NCI-H2171 (cell line): ENCODE measurements at regions not wholly inside any gene's neighbourhood (a gene's known extent, or its start where the extent isn't known, plus 50 kb on each side); places are given as distances from the start of the nearest gene placed in this dataset.
"Not testable (repeated sequence)": the region's sequence is repeated elsewhere in the genome, so short reads cannot be mapped to it uniquely, and the experiment has no call there.

Experiments used
- DNase-seq: peaks from one replicate; lab custom pipeline; 2025; lab: John Stamatoyannopoulos, UW

DNA sequence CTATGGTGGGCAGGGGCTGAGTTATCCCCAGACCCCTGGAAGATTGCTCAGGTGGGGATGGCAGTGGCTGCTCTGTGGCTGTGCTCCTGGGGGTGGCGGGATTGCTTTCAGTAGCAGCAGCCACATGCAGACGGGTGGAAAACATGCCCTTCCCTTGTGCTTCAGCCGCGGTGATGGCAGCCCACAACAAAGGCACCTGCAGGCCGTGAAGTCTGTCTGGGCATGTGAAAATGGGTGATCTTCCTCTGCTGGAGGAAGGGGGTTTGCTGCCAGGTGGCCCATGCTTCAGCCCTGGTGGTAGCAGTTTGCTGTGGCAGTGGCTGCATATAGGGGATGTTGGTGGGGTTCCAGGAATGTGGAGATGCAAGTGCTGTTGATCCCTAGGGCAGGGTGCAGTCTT is 326.2 kb upstream of the RGS6 start:
- no peak for DNase-seq

DNA sequence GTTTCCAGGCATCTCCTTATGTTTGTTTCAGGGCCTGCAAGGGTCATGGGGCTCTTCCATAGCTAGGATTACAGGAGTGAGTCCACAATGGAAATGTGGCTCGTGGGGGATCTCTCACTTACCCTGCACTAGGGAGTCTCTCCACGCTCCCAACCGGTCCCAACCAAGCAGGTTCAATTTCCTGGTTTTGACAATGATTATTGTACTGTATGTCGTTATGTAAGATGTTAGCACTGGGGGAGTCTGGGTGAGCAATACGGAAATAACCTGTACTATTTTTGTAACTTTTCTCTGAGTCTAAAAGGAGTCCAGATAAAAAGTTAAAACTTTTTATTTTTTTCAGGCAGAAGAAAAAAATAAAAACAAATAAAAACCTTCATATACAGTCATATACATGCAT is 325.7 kb upstream of the RGS6 start:
- DNase-seq = no peak

DNA sequence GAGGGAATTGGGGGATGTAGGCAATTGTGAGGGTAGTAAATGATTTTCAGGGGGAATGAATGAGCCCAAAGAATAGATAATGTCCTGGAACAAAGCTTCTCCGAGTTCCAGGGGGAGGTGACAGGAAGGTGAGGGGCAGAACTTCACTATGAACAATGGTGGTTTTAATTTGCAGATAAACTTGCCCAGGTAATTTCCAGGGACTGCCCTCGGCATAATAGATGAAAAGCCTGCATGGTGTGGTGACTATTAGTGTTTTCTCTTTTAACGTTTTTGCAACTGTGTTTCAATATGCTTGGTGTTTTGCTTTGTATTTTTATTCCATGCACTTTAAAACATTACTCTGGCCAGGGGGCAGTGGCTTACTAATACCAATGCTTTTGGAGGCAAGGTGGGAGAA is 325.2 kb upstream of the RGS6 start:
- DNase-seq = no peak

DNA sequence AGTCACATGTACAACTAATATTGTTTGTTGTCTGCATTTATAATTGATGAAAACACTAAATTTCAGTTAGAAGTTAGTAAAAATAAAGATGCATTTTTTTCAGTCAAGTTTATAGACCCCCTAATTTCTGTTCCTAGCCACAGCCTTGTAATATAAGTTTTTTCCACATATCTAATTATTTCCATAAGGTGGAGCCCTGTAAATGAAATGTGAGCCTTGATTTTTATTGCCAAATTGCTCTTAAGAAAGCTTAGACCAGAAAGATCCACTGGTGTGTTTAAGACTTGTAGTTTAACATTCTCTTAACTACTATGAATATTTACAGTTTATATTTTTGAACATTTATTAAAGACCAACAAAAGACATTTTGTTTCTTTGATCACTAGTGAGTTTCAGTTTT is 322.1 kb upstream of the RGS6 start:
- no peak for DNase-seq

DNA sequence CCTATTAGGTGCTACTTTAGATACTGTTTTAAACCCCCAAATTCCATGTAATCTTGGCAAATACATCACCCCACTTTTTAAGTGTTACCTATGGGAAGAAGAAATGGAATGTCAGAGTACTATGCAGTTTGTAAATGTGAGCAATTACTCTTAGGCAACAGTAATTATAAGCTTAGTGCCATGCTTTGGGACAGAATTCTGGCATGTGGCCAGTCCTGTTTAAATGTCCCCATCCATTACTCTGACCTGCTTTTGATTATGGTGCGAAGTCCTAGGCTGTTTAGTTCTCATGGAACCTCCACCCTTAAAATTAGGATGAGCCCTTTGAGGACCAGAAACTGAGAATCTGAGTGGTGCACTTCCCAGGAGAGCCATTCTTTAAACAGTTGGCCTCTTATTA is 321.4 kb upstream of the RGS6 start:
- DNase-seq = no peak

DNA sequence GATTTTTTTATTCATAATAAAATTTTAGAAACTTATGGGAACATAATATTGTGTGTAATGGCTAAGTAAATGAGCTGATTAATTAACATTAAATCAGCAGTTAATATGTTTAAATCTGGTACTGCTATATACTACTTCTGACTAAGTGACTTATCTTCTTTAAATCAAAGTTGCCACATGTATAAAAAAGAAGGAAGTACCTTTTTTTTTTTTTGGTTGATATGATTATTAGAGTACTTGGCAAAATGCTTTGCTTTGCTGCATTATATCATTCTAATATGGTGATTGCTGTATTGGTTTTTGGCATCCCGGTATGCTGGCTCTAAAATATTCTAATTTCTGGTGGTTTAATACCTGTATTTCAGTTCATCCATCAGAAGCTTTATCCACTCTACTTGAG is 319.1 kb upstream of the RGS6 start:
- DNase-seq = no peak

DNA sequence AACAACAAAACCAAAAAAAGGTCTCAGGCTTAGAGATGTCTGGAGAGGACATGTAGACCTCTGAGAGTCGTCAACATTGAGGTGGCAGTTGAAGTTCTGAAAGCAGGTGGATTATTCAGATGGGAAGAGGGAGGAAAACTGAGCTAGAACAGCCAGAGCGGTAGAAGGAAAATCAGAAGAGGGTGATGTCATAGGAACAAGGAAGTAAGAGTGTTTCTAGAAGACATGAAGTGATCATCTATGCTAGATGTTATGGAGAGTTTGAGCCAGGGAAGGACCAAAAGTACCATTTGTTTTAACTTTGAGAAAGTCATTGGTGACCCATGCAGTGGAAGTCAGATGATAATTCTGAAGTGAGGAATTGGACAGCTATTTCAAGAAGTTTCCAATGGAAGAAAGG is 316.2 kb upstream of the RGS6 start:
- DNase-seq = no peak

DNA sequence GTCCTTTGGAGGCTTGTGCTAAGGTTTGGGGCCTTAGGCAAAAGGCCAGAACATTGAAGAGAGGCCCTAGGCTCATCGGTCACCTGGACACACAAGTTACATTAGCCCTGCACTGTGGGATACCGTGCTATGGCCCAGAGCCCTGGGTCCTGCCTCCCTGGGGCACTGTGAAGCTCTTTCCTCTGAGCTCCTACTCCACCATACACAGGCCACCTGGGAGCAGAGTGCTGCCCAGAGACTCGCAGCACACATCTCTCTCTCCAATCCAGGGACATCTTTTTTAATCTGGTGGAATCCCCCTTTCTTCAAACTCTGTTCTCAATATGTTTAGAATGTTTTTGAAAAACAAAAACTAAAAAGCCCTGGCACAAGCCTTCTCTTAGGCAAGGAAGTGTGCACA is 314.2 kb upstream of the RGS6 start:
- no peak for DNase-seq

DNA sequence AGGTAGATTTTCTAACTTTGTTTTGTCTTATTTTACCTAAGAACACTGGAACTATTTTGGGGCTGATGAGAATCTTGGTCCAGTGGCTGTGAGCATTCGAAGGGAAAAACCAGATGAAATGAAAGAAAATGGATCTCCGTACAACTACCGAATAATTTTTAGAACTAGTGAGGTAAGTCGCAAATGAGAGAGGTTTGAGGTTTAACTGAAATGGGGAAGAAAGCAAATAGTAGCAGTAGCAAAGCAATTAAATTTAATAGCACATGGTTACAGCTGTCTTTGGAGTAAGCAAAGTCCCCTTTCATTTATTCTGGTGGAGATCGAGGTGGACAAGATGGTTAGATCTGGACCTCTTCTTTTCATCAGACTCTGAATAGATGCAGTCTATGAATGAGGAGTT is 313.5 kb upstream of the RGS6 start:
- no peak for DNase-seq

DNA sequence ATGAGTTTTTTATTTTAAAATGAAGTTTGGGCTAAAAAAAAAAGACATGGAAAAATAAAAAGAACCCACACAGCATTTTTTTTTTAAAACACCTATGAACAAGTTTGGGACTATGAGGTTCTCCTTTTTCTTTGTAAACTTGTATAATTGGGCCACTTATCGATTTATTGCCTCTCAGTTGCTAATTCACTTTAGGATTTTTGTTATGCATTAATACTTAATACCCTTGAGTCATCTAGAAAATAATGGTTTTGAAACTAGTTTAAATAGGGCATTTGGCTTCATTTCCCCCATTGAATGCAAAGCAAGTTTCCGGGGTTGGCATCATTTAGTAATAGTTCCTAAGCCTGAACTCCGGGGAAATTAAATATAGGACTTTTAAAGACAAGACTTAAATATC is 312.8 kb upstream of the RGS6 start:
- DNase-seq = no peak

DNA sequence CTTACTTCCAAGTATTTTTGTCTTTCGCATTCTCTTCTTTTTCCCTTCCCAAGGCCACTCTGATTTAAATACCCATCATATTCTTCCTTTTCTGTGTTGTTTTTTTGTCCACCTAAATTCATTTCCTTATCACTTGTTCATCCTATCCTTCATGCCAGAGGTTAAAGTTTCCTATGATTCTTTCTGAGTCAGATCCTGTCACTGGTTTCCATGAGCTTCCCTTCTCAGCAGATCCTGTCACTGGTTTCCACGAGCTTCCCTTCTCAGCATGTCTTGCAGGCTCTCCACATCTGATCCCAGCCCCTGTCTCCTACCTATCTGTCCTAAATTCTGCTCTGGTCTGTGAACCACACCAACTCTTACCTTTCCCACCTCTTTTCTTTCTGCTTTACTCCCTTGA is 311.8 kb upstream of the RGS6 start:
- DNase-seq = no peak

DNA sequence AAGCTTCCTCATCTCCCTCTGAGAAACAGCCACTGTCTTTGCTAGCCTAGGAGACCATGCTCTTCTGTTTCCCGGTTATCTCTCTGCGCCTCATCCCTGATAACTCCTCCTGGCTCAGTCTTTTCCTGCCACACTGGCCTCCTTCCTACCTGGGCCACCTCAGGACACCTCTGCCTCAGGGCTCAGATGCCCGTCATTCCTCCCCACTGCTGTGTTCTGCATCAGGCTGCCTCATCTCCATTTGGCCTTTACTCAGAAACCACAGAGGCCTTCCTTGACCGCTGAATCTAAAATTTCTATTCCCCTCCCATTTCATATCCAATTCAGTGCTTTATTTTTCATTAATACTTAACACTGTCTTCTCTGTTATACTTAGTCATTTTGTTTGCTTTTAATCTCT is 311.0 kb upstream of the RGS6 start:
- DNase-seq = no peak

DNA sequence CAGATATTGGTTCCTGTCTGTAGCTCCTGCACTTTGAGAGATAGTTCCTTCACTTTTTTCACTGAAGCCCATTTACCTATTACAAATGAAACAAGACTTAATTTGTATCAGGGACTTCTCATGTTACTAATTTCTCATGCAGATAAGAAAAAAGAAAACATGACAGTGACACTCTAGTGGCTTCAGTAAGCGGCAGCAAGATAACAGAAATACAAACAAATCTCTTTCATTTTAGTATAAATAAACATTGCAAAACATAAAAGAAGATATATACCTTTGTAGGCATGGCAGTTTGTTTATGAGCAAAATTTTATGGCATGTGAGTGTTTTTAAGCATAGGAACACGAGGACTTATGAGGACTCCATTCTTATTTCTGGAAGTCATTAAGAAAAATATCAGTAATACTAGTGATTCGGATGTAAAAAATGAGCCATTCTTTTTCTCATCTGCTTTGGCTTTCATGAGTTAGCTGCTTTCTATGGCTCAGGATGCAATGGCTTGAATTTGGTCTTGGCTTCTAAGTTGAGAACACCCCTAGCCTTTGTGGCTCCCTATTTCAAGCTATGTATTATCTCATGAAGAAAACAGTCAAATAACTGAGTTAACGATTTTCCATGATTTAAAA is 310.1 kb upstream of the RGS6 start:
- DNase-seq = no peak

DNA sequence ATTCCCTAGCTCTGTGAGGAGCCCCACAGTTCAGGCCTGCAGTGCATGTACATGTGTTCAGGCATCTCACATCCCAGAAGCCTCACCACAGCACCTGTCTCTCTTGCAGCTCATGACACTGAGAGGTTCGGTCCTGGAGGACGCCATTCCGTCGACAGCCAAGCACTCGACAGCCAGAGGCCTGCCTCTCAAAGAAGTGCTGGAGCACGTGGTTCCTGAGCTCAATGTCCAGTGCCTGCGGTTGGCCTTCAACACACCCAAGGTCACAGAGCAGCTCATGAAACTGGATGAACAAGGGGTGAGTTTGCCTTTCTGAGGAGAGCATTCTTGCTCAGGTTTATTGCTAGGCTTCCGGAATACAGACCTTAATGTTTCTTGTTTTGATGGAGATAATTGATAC is 308.3 kb upstream of the RGS6 start:
- no peak for DNase-seq

DNA sequence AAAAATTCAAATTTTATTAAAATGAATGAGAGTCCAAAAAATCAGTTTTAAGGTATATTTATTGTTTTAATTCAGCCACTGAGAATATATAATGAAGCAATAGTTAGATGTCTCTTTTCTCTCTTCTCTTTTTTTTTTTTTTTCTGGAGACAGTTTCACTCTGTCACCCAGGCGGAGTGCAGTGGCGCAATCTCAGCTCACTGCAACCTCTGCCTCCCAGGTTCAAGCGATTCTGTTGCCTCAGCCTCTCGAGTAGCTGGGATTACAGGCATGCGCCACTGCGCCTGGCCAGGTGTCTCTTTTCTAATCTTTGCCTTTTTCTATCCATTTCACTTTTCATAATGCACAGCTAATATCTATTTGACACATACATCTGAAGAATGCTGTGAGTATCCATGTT is 307.1 kb upstream of the RGS6 start:
- no peak for DNase-seq

DNA sequence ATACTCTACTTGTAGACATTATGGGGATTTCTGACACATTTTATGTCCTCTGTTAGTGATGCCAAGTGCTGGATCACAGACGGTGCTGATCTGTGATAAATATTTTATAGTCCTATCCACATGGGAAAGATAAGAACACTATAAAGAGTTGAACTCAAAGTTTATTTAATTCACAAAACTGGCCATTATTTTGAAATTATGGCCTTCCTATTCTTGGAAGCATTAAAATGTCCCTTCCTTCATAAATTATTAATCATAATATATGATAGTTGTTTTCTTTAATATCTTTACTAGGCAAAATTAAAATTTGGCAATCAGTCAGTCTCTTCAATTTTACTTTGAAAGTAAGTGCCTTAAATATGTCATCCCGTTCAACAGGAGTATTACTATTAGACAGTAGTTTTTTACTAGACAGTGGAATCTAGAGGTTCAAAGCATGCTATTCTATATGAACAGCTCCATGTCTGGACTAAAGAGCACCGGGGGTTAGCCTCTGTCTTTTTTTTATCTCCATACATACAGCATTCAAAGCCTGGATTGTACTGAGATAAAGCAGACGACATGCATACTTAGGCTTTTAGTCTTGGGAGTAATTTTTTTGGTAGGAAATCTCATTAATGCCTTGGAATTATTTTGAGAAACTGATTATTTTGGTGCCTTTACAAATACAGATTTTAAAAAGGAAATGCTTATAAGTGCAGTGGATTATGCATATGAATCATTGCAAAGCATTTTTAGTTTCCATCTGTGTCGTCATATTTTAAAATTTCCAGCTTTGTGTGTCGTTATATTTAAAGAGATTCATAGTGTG is 306.1 kb upstream of the RGS6 start:
- DNase-seq = no peak

DNA sequence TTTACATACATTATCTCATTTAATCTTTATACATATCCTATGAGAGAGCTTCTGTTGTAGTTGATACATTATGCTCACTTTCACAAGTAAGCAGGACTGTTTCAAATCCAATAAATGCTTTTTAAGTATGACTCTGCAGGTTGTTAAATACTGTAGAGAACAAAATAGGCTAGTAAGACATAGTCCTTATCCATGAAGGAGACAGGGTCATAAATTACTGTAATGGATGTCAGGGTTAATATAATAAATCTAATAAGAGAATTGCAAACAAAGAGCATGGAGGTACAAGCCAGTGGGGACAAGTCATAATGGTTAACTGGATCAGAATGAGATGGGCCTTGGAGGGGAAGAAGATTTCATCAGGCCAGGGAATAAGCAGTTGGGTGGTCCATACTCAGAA is 303.8 kb upstream of the RGS6 start:
- no peak for DNase-seq

DNA sequence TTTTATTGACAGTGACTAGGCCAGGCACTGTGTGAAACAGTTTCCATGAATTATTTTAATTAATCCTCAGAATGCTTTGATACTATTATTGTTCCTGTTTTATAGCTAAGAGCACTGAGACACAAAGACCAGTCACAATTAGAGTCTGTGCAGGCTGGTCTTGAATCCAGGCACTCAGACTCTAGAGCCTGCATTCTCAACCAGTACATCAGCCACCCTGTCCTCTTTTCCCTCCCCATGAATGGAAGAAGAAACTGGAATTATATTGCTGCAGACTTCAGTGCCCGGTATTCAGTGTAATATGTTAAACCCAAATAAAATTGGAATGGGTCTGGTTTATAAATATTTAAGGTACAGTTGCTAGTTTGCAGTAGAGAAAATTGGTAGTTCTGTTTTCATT is 303.0 kb upstream of the RGS6 start:
- DNase-seq = no peak

DNA sequence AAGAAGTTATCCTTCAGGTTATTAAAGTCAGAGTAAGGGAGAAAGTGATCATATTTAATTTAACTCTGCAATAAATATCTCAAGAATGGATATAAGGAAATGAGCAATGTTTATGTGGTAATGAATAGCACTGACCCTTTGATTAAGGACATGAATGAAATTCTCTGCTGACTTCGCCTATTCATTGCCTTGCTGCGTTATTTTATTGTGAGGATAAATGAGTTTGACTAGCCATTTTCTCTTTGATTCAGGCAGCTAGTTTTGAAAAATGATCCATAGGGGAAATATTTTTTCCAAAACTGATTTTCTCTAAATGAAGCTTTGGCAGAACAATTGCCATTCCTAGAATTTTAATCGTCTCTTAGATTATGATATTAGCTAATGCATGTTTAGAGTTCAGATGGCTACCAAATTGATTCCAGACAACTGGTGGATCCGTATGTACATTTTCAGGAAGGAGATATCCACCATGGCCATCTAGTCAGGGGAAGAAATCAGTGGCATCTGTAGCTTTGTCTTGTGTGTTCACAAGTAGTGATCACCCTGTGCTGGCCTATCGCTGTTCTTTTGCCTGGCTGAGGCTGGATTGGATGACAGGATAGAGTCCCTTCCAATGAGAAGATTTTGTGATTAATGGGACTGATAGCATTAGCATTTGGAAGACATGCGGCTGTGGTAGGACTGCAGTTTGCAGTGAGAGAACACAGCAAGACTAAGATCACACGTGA is 302.3 kb upstream of the RGS6 start:
- no peak for DNase-seq

DNA sequence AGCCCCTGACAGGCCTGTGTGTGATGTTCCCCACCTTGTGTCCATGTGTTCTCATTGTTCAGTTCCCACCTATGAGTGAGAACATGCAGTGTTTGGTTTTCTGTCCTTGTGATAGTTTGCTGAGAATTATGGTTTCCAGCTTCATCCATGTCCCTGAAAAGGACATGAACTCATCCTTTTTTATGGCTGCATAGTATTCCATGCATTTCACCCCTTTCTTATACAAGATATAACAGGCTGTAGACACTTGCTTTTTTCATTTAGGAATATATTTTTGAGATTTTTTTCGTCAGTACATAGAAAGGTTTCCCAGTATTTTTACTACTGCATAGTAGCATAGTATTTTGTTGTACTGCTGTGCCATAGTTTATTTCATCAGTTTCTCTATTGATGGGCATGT is 301.2 kb upstream of the RGS6 start:
- DNase-seq = not testable (repeated sequence)

DNA sequence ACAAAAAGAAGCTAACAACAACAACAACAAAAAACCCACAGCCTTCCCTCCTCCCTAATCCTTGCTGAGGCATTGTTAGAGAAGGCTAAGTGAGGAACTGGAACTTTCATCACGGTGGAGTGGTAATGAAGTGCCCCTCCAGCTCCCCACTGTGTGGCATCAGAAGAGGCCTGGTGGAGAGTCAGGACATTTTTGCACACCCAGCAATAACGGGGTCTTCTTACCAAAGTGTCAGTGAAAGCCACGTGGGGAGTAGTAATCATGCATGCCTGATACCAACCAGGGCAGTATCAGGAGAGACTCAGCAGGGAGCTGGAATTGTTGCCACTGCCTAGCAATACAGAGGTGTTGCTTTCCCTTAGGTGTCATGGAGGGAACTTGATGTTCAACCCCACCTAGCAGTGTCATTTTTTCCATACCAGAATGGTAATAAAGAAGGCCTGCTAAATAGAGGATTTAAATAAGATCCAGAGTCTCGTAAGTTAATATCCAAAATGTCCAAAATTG is 299.7 kb upstream of the RGS6 start:
- no peak for DNase-seq

DNA sequence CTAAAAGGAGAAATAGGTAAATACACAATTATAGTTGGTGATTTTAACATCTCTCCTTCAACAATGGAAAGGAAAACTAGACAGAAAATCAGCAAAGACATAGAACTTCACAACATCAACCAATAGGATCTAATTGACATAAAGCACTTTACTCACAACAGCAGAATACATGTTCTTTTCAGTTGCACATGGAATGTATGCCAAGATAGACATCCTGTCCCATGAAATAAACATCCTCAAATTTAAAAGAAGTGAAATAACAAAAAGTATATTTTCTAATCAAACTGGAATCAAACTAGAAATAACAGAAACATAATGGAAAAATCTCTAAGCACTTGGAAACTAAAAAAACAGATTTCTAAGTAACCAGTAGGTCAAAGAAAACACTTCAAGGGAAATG is 296.2 kb upstream of the RGS6 start:
- DNase-seq = no peak

DNA sequence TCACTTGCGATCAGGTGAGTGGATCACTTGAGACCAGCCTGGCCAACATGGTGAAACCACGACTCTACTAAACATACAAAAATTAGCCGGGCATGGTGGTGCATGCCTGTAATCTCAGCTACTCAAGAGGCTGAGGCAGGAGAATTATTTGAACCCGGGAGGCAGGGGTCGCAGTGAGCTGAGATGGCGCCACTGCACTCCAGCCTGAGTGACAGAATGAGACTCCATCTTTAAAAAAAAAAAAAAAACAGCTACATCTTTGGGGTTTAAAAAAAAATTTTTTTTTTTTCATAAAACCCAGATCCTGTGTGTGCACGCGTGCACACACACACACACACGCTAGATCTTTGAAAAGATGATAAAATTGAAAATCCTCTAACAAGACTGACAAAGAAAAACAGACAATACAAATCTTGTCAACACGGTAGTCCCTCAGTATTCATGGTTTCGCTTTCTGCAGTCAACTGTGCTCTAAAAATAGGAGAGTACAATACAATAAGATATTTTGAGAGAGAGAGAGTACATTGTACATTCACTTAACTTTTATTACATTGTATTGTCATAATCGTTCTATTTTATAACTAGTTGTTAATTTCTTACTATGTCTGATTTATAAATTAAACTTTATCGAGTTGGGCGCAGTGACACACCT is 295.3 kb upstream of the RGS6 start:
- no peak for DNase-seq
